ENCODE measurements at regions not wholly inside any gene's neighbourhood (a gene's known extent, or its start where the extent isn't known, plus 50 kb on each side); places are given as distances from the start of the nearest gene placed in this dataset.
A peak's percentile ranks its signal among the peaks of the same experiment; 100 is the strongest.

DNA sequence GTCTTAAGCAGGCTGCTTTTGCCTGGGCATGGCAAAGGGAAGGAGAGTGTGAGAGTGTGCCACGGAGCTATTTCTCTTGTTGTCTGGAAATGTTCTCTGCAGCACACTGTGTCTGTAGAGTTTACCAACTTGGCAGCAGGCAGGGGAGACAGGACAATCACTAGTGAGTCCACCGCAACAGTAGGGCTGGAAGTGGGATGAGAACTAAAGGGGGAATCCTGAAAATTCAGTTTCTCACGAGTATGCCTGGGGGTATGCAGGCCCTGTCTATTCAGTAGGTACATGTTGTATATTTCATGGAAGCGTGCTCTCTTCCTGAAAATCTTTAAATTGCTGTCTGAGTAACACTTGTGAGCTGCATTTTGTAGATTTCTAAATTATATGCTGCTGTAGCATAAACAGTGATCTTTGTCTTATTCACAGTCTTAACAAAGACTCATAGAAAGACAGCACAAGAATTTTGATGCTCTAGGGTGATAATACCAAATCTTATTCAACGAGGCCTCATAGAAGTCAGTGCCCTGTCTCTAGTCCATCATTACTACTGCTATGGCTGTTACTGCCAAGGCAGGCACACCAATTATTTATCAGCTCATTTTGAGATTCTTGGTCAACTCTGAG lies 200.4 kb upstream of the LEF1 start:
- no peak for DNase-seq (ENCODE audit: low read depth in 2 of 3, low spot score in 1 of 3)

DNA sequence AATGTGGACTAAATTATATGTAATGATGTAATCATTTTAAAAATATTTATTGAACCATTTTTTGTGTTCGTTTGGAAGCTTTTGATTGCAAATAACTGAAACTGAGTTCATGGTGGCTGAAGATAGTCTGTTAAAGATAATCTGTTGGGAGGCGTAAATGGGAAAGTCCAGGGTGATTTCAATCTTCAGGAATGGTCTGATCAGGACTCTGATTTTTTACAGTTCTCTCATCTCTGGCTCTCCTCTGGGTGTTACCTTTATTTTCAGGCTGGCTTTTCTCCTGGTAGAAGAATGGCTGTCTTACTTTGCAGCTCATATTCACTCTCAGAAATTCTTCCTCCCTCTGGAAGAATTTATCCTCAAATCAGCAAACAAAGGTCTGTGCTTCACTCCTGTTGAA lies 199.0 kb upstream of the LEF1 start:
- DNase-seq (ENCODE audit: low read depth in 2 of 3, low spot score in 1 of 3) = no peak

GRCh38 chr4:108366716-108367115 lies 198.0 kb upstream of the LEF1 start:
- DNase-seq (ENCODE audit: low read depth in 2 of 3, low spot score in 1 of 3) = no peak

- no peak for DNase-seq (ENCODE audit: low read depth in 2 of 3, low spot score in 1 of 3)
These were observed 196.8 kb upstream of the LEF1 start for GRCh38 chr4:108365551-108365950.

- no peak for DNase-seq (ENCODE audit: low read depth in 2 of 3, low spot score in 1 of 3)
These were observed 193.2 kb upstream of the LEF1 start for GRCh38 chr4:108361886-108362285.

DNA sequence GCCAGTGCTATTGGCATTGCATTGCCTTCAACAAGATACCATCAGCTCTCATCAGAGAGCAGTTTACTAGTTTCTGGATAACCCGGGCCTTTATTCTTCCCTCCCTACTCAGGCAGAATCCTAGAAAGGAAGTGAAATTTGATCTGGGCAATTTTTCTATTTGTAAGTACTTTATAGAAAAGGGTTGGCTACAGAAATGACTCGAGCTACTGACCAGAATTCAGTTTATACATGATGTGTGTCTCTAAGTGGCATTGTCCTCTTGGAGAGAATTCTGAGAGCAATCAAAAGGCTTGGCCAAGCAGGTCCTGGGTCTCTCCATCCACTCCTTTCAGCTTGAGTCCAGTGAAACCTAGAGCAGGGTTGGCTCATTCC lies 192.7 kb upstream of the LEF1 start:
- DNase-seq (ENCODE audit: low read depth in 2 of 3, low spot score in 1 of 3) = no peak

DNA sequence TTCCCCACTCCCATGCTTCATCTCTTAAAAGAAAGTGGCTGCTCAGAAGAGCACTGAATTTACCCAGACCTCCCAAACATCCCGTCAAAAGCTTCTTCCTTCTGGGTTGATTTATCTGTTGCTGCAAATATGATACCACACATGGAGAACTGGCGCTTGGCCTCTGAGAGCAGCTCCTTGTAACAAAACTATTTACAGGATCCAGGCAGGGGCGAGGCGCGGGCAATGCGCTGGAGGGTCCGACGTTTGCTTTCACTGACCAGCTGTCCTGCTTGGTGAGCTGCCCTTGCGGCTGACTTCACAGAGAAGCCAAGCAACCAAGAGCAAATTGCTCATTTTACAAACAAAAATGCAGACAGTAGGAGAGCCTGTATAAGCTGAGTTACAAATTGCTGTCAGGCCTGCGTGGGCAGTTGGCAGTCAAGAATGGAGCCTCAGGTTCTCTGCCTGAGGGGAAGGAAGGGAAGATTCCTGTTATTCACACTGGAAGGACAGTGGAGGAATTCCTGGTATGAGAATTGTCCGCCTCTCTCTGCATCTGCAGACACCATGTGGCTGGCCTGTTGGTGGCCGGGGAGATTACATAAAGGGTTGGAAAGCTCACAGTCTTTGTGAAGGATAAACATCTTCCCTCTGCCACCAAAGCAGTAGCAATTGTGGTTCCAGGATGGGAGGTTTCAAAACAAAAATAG lies 192.2 kb upstream of the LEF1 start:
- DNase-seq (ENCODE audit: low read depth in 2 of 3, low spot score in 1 of 3) = no peak

DNA sequence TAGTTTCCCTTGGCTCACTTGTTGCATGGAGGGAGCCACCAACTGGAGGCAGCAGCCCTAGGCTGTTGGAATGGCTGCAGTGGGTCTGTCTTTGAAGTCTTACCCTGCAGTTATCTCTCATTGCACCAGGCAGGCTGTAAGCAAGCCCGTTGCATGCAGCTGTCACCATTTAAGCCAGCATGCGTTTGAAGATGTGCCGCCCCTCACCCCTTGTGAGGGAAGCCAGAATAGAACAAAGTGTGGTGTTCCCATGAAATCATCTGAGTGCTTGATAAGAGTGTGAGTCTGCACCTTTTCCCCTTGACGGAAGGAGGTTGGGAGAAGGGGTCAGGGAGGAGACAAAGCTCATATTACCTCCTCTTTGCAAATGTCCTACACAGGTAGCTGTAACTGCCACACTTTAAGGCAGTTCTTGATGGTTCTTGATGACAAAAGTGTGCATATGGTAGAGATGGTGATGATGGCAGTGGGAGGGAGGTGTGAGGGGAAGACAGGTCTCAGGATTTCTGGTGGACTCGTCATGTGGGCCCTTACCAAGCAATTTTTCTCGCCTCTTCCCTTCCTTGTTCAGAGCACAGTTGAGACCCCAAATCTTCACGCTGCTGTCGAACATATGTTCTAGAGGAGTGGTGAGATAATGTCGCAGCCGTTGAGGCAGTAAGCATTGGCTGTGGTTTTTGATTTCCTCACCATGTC lies 191.4 kb upstream of the LEF1 start:
- no peak for DNase-seq (ENCODE audit: low read depth in 2 of 3, low spot score in 1 of 3)

DNA sequence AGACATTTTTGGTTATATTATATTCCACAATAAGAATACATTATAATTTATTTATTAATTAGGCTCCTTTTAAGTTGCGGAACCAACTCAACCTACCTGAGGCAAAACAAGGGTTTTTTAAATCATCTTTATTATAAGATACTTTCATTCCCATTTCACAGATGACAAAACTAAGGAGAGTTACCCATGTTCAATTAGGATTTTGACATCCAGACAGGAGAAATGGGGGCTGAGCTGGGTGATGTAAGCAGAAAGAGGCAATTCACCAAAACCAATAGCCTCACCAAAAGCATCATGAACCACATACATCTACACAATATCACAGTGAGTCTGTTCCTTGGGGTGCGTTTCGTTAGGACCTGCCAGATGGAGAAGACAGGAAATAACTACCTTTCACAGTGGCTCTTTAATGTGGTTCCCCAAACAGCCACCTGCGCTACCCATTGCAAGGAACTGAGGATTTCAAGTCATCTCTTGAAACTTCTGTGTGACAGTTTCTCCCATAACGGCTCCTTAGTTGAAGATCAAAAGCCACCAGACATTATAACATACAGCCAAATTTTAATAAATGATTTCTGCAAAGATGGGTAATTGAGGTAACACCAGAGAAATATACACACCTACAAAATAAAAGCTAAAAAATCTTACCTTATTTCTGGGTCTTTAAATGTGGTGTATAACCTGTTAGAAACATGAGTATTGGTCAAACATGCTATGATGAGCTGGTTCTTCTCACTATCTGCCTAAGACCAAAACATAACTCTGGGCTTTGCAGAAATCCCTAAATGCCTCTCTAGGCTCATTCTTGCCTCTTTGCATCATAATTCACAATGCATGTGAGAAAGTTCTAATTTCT lies 190.6 kb upstream of the LEF1 start:
- DNase-seq (ENCODE audit: low read depth in 2 of 3, low spot score in 1 of 3) = peak in 1 of 3 donors; percentile 36

- DNase-seq (ENCODE audit: low read depth in 2 of 3, low spot score in 1 of 3) = no peak
These were observed 187.3 kb upstream of the LEF1 start for GRCh38 chr4:108355902-108356535.

DNA sequence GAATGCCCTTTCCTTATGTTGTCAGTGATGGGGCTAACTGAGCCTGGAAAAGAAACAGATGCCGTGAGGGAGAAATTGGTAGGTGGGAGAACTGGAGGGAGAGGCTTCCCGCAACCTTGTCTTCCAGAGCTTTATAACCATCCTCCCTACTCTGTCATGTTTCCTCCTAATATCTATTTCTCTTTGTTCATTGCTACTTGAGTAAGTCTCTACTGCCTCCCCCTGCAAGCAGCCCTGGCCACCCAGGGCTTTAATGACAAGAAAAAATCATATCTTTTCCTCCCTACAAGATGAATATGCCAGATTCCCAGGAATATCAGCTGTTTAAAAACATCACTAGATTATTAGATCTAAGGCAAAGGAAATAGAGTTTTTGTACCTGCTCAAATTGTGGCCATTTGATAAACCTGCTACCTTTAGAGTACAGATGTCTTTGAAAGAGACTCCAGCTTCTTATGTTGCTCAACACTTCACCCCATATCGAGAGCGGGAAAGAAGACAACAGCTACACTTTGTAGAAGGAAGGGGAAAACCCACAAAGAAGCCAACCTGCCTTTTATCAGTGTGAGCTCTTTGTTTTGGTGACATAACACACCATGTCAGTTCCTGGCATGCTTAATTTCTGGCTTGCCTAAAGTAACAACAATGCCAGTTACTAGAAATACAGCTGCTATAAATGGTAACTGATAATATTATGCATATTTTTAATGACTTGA lies 186.6 kb upstream of the LEF1 start:
- no peak for DNase-seq (ENCODE audit: low read depth in 2 of 3, low spot score in 1 of 3)

- DNase-seq (ENCODE audit: low read depth in 2 of 3, low spot score in 1 of 3) = no peak
These were observed 184.1 kb upstream of the LEF1 start for GRCh38 chr4:108352664-108353308.

DNA sequence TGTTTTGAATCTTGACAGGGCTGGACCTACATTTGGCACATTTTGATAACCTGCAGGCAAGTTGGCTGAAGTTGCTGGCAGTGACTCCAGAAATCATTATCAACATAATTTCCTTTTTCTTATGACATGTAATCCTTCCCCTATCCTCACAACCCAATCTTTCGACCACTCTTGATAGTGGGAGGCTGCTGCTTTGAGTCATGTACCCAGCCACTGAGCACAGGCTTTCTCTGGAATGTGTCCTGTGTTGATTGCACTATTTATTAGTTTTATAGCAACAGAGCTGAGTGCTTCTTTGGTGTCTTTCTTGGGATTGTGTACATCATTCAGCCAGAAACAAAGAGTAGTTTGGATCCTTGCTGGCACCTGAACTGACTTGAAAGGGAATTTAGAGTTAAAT lies 183.1 kb upstream of the LEF1 start:
- no peak for DNase-seq (ENCODE audit: low read depth in 2 of 3, low spot score in 1 of 3)

DNA sequence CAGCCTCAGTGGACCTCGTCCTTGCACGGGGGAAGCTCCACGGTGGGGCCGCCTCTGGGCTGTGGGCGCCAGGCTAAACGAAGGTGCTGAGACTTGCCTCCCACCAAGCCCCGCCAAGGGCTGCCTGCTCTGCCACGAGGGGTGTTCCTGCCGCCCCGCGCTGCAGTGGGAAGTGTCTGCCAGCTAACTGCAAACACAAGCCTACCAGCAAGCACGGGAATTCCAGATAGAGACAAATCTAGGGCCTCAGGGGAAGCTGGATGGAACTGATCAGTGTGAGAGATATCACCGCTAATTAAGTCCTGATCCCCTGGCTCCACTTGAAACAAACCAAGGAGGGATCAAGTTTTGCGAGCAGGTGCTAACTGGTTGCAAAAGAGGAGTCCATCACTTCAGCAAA lies 181.6 kb upstream of the LEF1 start:
- DNase-seq (ENCODE audit: low read depth in 2 of 3, low spot score in 1 of 3) = no peak

DNA sequence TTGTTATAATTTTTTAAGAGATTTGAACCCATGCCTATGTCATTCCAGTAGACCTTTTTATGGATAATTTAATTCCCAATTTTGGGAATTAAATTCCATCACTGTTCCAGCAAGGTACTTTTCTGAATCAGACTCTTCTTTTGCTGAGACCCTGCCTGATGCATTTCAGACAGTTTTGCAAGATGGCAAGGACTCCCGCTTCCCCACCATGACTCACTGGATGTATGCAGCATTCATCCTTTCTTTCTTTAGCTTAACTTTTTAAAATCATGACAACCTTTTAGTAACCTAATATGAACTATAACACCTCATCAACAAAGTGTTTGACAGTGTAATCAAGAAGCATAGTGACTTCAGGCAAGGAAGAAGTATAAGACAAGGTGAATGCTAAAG lies 178.1 kb upstream of the LEF1 start:
- no peak for DNase-seq (ENCODE audit: low read depth in 2 of 3, low spot score in 1 of 3)

- DNase-seq (ENCODE audit: low read depth in 2 of 3, low spot score in 1 of 3) = no peak
These were observed 177.4 kb upstream of the LEF1 start for GRCh38 chr4:108345862-108346817.

GRCh38 chr4:108342325-108342970 lies 173.7 kb upstream of the LEF1 start:
- DNase-seq (ENCODE audit: low read depth in 2 of 3, low spot score in 1 of 3) = no peak

- no peak for DNase-seq (ENCODE audit: low read depth in 2 of 3, low spot score in 1 of 3)
These were observed 169.2 kb upstream of the LEF1 start for GRCh38 chr4:108337923-108338322.
